ENCODE measurements at regions not wholly inside any gene's neighbourhood (a gene's known extent, or its start where the extent isn't known, plus 50 kb on each side); places are given as distances from the start of the nearest gene placed in this dataset.

DNA sequence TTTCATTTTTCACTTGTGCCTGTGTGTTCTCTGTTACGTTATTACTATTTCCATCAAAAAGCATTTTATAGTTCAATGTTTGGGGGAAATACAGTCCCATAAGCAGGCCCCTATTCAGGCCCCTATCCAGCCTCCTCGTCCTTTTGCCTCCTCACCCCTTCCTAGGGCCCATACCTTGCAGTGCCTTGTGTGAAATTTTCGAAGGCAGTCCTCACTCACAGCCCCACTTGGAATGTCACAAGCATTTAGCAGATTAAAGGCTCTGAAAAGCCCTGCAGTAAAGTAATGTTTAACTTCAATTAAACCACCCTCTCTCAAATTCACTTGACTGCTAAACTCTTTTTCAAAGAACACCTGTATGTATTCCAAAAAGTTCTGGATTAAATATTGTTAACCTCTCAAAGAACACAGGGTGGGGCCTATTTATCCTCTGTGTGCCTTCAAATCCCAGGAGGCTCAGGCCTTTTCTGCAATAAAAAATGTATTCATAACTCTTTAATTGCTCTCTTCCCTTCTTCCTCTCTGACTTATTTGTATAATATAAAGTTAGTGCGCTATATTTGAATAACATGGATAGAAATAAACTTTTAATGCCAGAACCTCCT lies 202.5 kb downstream of the FOXA2 start:
- TF ChIP-seq POLR2A (IDR thresholded peaks at IDR 0.05), result no peak
- no peak for TF ChIP-seq POLR2AphosphoS5 (IDR thresholded peaks at IDR 0.05)
- no peak for TF ChIP-seq EP300 (IDR thresholded peaks at IDR 0.05)
- TF ChIP-seq, protein P1, sequence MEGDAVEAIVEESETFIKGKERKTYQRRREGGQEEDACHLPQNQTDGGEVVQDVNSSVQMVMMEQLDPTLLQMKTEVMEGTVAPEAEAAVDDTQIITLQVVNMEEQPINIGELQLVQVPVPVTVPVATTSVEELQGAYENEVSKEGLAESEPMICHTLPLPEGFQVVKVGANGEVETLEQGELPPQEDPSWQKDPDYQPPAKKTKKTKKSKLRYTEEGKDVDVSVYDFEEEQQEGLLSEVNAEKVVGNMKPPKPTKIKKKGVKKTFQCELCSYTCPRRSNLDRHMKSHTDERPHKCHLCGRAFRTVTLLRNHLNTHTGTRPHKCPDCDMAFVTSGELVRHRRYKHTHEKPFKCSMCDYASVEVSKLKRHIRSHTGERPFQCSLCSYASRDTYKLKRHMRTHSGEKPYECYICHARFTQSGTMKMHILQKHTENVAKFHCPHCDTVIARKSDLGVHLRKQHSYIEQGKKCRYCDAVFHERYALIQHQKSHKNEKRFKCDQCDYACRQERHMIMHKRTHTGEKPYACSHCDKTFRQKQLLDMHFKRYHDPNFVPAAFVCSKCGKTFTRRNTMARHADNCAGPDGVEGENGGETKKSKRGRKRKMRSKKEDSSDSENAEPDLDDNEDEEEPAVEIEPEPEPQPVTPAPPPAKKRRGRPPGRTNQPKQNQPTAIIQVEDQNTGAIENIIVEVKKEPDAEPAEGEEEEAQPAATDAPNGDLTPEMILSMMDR (IDR thresholded peaks at IDR 0.05), result no peak
- 59 to 66% methylated on average over 4 of the region's 4 CpGs for WGBS, 2 donors

DNA sequence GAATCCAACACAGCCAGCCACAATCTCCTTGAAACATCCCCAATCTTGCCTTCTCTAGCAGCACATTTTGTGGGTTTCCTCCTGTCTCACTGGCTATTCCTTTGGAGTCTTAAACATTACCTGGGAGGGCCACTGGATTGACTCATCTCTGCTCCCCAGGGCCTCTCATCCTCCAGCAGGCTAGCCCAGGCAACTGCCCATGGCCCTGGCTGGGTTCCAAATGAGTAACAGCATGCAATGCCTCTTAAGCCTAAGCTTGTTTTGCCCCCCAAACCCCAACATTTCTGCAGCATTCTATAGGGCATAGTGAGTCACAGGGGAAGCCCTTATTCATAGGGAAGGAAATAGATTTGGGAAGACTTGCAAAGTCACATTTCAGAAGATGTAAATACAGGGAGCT lies 204.9 kb downstream of the FOXA2 start:
- no peak for ATAC-seq (ENCODE audit: low FRiP score in 2 of 2)
- H3K27me3 ChIP-seq, result no peaks in the 10 kb centered on the region
- TF ChIP-seq EP300 (IDR thresholded peaks at IDR 0.05), result no peak
- TF ChIP-seq, protein P1 (IDR thresholded peaks at IDR 0.05), result no peak
- no peak for TF ChIP-seq POLR2AphosphoS5 (IDR thresholded peaks at IDR 0.05)
- TF ChIP-seq POLR2A (IDR thresholded peaks at IDR 0.05), result no peak
- H3K4me3 ChIP-seq, result no peak overlapping the region
- no peak for DNase-seq
- peaks cover 0 to 6% (median 0%) of the 10 kb centered on the region in 4 donors for H3K4me1 ChIP-seq
- no peaks in the 10 kb centered on the region for H3K9me3 ChIP-seq
- no peaks in the 10 kb centered on the region for H3K36me3 ChIP-seq
- H3K27ac ChIP-seq, result no peak overlapping the region

More for the DNA sequence above, 202.5 kb downstream of the FOXA2 start:
- Histone ChIP-seq H3K36me3 (no peaks in the 10 kb centered on the region), H3K9me3 (no peaks in the 10 kb centered on the region), H3K27ac (peak overlapping the region in 2 of 4 donors; percentile 21 to 23), H3K4me3 (no peak overlapping the region), H3K27me3 (no peaks in the 10 kb centered on the region), H3K4me1 (peaks cover 0 to 6% (median 0%) of the 10 kb centered on the region in 4 donors)
- ATAC-seq (ENCODE audit: low FRiP score in 2 of 2) (no peak), DNase-seq (no peak)

DNA sequence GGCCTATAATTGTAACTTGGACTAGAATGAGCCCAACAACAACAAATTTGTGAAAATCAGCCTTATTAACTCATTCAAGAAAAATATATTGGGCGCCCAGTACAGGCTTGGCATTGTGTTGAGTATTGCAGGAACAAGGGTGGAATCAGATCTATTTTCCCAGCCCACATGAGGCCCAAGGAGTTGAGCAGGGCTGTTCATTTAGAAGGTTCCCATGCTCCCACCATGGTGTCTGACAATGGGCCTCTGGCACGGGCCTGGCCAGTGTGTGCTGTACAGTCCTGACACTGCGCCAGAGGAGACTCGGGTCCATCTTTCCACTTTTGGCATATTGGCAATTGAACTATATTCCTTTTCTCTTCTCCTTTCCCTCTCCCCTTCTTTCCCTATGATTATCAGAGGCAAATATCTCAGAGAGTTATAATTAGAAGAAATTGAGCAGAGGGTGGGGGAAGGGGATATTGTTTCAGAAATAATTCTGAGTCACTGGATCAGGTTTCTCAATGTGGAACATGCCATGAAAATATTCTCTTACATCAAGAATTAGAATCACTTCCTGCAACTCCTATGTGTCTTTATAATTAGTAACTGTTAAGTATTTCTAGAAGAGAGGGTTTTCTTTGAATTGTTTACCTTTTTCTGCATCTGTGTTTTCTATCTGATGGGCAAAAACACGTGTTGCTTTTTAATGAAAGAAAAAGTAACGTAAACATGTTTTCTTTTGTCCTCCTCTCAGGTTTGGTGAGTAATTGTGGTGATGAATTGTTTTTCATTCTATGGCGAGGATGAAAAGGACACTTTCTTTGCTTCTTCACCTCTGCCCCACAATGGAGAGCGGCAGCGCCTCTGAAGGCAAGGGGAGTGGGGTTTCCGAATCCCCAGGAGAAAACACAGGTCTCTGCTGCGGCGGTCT lies 209.4 kb downstream of the FOXA2 start:
- TF ChIP-seq EP300 (IDR thresholded peaks at IDR 0.05), result no peak
- no peak for TF ChIP-seq POLR2AphosphoS5 (IDR thresholded peaks at IDR 0.05)
- TF ChIP-seq, protein P1 (IDR thresholded peaks at IDR 0.05), result no peak
- TF ChIP-seq POLR2A (IDR thresholded peaks at IDR 0.05), result no peak
- Histone ChIP-seq H3K9me3 (no peaks in the 10 kb centered on the region), H3K27ac (no peak overlapping the region), H3K27me3 (no peaks in the 10 kb centered on the region), H3K4me1 (peaks cover 0 to 6% (median 0%) of the 10 kb centered on the region in 4 donors), H3K4me3 (no peak overlapping the region), H3K36me3 (no peaks in the 10 kb centered on the region)
- ATAC-seq (ENCODE audit: low FRiP score in 2 of 2), result no peak
- WGBS, 2 donors, result 82 to 84% methylated on average over 12 of the region's 12 CpGs
- no peak for DNase-seq

DNA sequence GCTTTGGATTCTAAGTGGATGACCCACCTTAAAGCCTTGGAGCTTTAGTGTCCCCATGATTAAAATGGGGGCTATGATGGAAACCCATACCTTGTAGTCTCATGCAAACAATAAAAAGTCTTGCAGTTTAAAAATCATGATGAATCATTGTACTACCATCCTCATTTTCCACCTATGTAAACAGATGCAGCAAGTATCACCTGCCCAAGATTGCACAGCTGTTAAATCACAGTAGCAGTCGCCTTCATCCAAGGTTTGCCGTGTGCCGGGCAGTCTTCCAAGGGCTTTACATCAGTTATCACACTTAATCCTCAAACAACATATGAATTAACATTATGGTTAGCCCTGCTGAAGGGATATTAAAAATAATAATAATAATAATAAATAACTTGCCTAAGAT lies 210.3 kb downstream of the FOXA2 start:
- 88 to 90% methylated on average over 3 of the region's 3 CpGs for WGBS, 2 donors
- peaks cover 0 to 6% (median 0%) of the 10 kb centered on the region in 4 donors for H3K4me1 ChIP-seq
- no peaks in the 10 kb centered on the region for H3K9me3 ChIP-seq
- no peak overlapping the region for H3K4me3 ChIP-seq
- no peak for ATAC-seq (ENCODE audit: low FRiP score in 2 of 2)
- no peak overlapping the region for H3K27ac ChIP-seq
- TF ChIP-seq EP300 (IDR thresholded peaks at IDR 0.05) (no peak), POLR2AphosphoS5 (IDR thresholded peaks at IDR 0.05) (no peak), POLR2A (IDR thresholded peaks at IDR 0.05) (no peak)
- TF ChIP-seq, protein P1 (IDR thresholded peaks at IDR 0.05), result no peak
- H3K27me3 ChIP-seq, result no peaks in the 10 kb centered on the region
- no peak for DNase-seq
- H3K36me3 ChIP-seq, result no peaks in the 10 kb centered on the region

Data from upper lobe of left lung (tissue), 6 donors.